AG10803 (cell line): ENCODE measurements at regions not wholly inside any gene's neighbourhood (a gene's known extent, or its start where the extent isn't known, plus 50 kb on each side); places are given as distances from the start of the nearest gene placed in this dataset.

Source experiments
- DNase-seq: peaks from one replicate; pipeline ENCODE4 v3.0.0; 2010; ENCODE audit warnings: low read depth
- H3K4me3 ChIP-seq: 2 replicates; pipeline ENCODE4 v1.5.1; 2011; ENCODE audit warnings: mild to moderate bottlenecking, low read length, control low read depth
- CTCF ChIP-seq: conservative IDR thresholded peaks from 2 replicates; pipeline ENCODE4 v1.5.1; 2011; ENCODE audit warnings: mild to moderate bottlenecking, low read length, control low read depth, inconsistent platforms

DNA sequence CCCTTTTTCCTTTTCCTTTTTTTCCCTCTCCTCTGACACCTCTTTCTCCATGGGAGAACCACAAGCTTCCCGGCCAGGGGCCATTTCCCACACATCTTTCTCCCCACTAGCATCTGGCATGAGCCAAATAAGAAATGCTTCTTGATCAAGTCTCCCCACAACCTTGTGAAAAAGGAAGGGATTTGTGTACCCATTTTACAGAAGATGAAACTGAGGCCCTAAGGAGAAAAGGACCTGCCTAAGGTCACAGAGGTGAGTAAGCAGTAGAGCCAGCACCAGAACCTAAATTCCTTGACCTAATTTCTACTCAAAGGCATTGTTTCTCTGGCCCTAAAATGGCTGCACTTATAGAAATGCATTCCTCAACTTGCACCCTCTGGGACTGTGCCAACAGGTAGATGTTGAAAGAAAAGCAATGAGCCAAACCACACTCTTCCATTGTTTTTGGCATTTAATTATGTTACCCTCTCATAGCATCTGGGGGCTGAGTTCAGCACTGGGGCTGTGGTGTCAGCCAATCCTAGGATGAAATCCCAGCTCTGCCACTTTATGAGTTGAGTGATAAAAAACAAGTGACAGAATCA lies 81.7 kb upstream of the TLE3 start:
- no peak overlapping the region for H3K4me3 ChIP-seq
- DNase-seq: no peak
- no peak for TF ChIP-seq CTCF

DNA sequence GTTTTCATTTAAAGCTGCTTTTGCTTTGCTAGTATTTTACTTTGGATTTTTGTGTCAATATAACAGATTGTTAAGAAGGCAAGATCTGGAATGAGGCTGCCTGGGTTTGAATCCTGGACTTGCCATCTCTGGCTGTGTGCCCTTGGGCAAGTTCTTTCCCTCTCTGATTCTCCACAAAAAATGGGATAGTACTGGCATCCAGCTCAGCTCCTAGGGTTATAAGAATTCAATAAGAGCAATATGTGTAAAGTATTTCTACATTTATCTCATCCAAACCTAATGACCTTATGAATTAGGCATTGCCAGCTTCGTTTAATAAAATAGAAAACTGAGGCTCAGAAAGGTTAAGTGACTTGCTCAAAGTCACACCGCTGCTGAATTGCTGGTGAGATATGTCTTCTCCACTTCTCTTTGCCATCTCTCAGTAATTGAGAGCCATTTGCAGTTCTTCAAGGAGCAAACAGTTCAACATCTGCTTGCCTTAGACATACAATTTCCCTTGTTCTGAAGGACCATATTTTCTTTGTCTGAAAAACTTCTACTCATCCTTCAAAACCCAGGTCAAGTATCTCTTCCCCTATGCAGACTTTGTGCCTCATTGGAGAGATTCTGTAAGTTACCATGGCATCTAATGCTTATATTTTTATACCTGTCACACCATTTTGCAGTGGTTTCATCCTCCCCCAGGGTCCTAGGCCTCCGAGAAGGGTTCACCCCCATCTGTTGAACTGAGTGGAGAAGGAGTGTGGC lies 80.8 kb upstream of the TLE3 start:
- no peak for TF ChIP-seq CTCF
- DNase-seq: no peak
- H3K4me3 ChIP-seq: no peak overlapping the region

DNA sequence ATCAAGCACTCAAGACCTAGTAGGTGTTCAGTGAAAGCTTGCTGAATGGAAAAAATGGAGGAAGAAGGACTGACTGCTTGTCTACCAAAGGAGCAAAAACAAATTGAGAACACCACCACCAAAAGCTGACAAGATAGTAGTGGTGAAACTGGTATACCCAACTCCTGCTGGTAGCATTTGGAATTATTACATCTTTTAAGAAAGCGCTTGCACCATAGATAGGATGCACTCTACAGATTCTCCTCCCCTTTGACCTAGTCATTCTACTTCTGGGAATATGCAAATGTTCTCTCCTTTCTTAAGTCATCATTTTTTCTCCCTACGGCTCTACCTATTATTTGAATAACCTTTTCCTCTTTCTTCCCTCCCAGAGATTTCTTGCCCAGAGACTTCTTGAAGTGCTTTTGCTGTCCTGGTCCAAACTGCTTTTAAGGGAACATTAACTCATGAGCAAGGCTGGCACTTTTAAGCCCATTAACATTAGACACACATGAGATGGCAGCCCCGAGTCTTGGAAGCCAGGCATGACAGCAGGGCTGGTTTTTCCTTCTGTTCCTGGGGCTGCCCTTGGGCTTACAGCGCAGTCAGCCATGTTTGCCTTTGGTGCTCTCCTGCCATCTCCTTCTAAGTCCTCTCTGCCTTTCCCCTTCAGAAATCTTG lies 75.0 kb upstream of the TLE3 start:
- TF ChIP-seq CTCF: no peak; the same call in 1 of the 2 replicates
- no peak for DNase-seq
- no peak overlapping the region for H3K4me3 ChIP-seq

DNA sequence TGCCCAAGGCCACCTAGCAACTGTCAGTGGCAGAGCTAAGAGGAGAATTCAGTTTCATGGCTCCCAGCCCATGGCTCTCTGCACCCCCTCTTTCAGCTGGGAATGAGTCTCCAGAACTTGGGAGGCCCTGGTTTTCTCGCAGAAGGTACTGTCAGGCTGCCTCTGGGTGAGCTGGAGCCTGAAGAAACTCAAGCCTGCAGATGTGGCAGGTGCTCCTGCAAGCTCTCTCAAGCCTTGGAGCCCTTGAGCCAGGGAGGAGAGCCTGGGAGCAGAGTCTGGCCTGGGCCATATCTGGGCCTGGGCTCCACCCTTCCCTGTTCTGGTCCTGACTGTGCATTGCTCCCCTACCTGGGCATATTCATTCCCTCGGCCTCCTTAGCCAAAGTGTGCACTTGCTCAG lies 74.4 kb upstream of the TLE3 start:
- H3K4me3 ChIP-seq: no peak overlapping the region
- TF ChIP-seq CTCF: no peak
- no peak for DNase-seq

- no peak for DNase-seq
These were observed 73.7 kb upstream of the TLE3 start for GRCh38 chr15:70171256-70171886.

DNA sequence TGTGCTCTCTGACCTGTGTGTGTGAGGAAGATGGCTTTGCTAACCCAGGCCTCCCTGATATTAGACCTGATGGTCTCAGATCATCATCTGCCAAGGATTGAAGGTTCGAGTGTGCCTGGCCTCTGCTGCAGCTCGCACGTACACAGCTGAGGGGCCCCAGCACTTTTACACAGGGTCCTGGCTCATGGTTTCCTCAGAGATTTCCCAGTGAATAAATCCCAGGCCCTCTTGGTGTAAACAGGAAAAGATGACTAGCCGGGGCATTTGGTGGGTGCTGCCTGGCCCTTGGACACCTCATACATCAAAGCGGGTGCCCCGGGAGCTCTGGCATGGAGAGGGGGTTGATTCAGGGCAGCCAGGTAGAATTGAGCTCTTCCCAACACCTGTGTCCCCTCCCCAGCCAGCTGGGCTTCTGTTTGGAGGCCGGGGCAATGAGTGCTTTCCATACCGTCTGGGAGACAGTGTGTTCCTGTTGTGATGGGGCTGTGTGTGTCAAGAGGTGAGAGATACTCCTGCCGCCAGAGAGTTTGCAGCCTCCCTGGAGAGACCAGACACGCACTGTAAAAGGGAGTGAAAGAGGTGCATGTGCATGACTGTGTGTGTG lies 72.5 kb upstream of the TLE3 start:
- no peak overlapping the region for H3K4me3 ChIP-seq
- DNase-seq: no peak
- no peak for TF ChIP-seq CTCF

More at GRCh38 chr15:70171256-70171886, 73.7 kb upstream of the TLE3 start:
- no peak for TF ChIP-seq CTCF
- H3K4me3 ChIP-seq: no peak overlapping the region
